ENCODE measurements at regions not wholly inside any gene's neighbourhood (a gene's known extent, or its start where the extent isn't known, plus 50 kb on each side); places are given as distances from the start of the nearest gene placed in this dataset.
"Not testable (repeated sequence)": the region's sequence is repeated elsewhere in the genome, so short reads cannot be mapped to it uniquely, and the experiment has no call there.

- not testable (repeated sequence) for TF ChIP-seq CTCF, EZH2phosphoT487, EZH2 (IDR thresholded peaks at IDR 0.05)
Observed at GRCh38 chr3:165924301-165924791, 87.1 kb upstream of the BCHE start.
